ENCODE measurements at regions not wholly inside any gene's neighbourhood (a gene's known extent, or its start where the extent isn't known, plus 50 kb on each side); places are given as distances from the start of the nearest gene placed in this dataset.
A peak's percentile ranks its signal among the peaks of the same experiment; 100 is the strongest.
"Not testable (repeated sequence)": the region's sequence is repeated elsewhere in the genome, so short reads cannot be mapped to it uniquely, and the experiment has no call there.

- peak in 1 of 2 experiments; percentile 12 for DNase-seq
Observed at GRCh38 chr2:186399082-186399644, 86.9 kb upstream of the ZC3H15 start.

- DNase-seq = no peak
Observed at GRCh38 chr2:186405842-186406241, 80.2 kb upstream of the ZC3H15 start.

GRCh38 chr2:186407611-186408010, 78.4 kb upstream of the ZC3H15 start:
- no peak for DNase-seq

GRCh38 chr2:186410802-186411201, 75.3 kb upstream of the ZC3H15 start:
- no peak for DNase-seq

GRCh38 chr2:186422226-186422625, 63.8 kb upstream of the ZC3H15 start:
- DNase-seq = peak; percentile 88 to 93

- peak in 1 of 2 experiments; percentile 11 for DNase-seq
Observed at GRCh38 chr2:186423481-186423880, 62.6 kb upstream of the ZC3H15 start.

GRCh38 chr2:186424265-186424664, 61.8 kb upstream of the ZC3H15 start:
- no peak for DNase-seq

- no peak for DNase-seq
Observed at GRCh38 chr2:186425576-186425975, 60.5 kb upstream of the ZC3H15 start.

GRCh38 chr2:186426153-186427016, 59.7 kb upstream of the ZC3H15 start:
- DNase-seq = no peak

- not testable (repeated sequence) for DNase-seq
Observed at GRCh38 chr2:186427017-186427350, 59.1 kb upstream of the ZC3H15 start.

- DNase-seq = no peak
Observed at GRCh38 chr2:186427970-186428369, 58.1 kb upstream of the ZC3H15 start.

GRCh38 chr2:186429104-186429503, 57.0 kb upstream of the ZC3H15 start:
- DNase-seq = peak in 1 of 2 experiments; percentile 25

GRCh38 chr2:186431306-186431705, 54.8 kb upstream of the ZC3H15 start:
- no peak for DNase-seq

- DNase-seq = no peak
Observed at GRCh38 chr2:186433040-186433439, 53.0 kb upstream of the ZC3H15 start.

- DNase-seq = no peak
Observed at GRCh38 chr2:186433777-186434432, 52.2 kb upstream of the ZC3H15 start.

Measured in NCI-H446 (cell line).